Left lobe of liver (tissue), 2 donors: ENCODE measurements at regions not wholly inside any gene's neighbourhood (a gene's known extent, or its start where the extent isn't known, plus 50 kb on each side); places are given as distances from the start of the nearest gene placed in this dataset.

Source experiments
- ATAC-seq: fragments of 200-7000 bp; cut with Tn5 transposase; one replicate; pipeline ENCODE4 v1.9.1; 2020; ENCODE audit warnings: mild to moderate bottlenecking, moderate library complexity
- DNase-seq: peaks from one replicate; pipeline ENCODE4 v3.0.0-alpha.2; 2020; ENCODE audit warnings: low spot score
- donor health status: DM: no; HTN: no; CAD: no; lungs with moderate emphysema.
- donor health status: DM: no; HTN: yes; CAD: no.

- ATAC-seq: peak; percentile 72
- DNase-seq: peak; percentile 66
Measured at GRCh38 chr2:43024515-43025011, 201.8 kb downstream of the ZFP36L2 start.

GRCh38 chr2:43023791-43024514 lies 202.5 kb downstream of the ZFP36L2 start:
- no peak for DNase-seq

DNA sequence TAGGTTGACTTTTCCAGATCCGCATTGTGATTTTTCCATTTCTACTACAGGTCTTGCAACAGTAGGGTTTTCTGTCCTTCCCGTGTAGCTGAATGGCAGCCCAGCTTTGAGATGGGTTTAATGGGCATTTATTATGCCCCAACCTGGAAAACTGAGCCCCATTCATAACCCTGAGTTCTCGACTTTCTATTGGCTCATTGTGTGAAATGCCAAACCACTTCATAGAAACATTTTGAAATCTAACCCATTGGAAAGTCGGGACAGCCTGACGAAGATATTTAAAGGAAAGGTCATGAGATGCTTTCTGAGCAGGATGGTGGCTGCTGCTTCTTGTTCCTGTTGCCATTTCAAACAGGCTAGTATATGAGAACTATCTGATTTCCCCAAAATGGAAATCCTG lies 203.5 kb downstream of the ZFP36L2 start:
- no peak for DNase-seq
- ATAC-seq: no peak

More at GRCh38 chr2:43023791-43024514, 202.5 kb downstream of the ZFP36L2 start:
- no peak for ATAC-seq

- ATAC-seq: no peak
- no peak for DNase-seq
Measured at GRCh38 chr2:43021791-43022509, 204.5 kb downstream of the ZFP36L2 start.

GRCh38 chr2:43020990-43021669 lies 205.3 kb downstream of the ZFP36L2 start:
- ATAC-seq (no peak), DNase-seq (no peak)

DNA sequence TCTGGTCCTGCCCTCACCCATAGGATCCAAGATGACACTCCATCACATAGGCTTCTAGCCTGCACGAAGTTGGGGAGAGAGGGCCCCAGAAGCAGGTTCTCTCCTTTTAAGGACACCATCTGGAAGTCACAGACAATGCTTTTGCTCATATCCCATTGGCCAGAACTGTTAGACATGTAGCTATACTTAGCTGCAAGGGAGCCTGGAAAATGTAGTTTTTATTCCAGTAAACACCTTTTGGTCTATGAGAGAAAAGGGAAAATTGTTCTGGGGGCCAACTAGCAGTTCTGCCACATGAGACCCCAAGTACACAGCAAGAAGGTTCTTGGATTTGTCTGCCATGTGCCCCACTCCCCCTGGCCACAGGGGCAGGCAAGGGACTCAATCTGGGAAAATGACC lies 206.1 kb downstream of the ZFP36L2 start:
- ATAC-seq (no peak), DNase-seq (no peak)

DNA sequence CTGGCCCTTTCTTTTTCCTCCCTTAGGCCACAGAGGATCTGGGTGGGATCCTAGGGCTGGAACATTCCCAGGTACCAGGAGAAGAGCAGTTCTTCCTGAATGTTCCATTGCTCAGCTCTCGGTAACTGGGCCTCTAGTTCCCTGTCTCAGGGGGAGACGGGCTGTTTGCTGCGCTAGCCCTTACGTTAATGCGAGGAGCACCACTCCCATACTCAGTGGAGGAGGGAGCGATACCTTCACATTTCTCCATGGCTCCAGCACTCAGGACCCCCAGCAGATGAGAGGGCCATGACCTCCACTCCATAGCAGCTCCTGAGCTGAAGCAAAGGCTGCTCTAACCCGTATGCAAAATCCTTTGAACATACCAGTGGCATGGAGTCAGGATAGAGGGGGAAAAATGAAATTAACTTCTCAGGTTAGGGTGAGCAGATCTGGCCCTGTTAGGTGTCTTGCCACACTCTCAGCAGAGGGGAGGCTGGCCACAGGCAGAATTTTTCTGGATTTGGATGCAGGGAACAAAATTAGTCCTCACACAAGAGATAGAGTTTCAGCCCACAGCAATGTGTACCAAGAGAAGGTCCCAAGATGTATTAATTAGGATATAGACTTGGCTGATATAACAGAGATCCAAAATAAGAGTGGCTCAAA lies 206.7 kb downstream of the ZFP36L2 start:
- no peak for ATAC-seq
- DNase-seq: no peak

DNA sequence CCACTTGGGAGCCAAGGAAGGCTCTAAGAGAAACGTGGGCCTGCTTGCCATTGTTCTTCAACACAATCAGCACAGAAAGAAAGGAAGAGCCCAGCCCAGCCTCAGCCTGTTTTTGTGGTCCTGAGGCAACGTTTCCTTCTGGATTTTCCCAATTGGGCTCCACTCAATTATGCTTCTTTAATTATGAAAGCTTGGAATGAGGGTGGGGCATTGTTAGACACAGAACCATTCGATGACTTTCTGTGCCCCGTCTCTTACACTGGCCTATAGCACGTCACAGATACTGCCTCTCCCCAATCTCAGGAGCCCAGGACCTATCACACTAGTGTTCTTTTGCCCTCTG lies 207.4 kb downstream of the ZFP36L2 start:
- ATAC-seq: no peak
- DNase-seq: no peak

DNA sequence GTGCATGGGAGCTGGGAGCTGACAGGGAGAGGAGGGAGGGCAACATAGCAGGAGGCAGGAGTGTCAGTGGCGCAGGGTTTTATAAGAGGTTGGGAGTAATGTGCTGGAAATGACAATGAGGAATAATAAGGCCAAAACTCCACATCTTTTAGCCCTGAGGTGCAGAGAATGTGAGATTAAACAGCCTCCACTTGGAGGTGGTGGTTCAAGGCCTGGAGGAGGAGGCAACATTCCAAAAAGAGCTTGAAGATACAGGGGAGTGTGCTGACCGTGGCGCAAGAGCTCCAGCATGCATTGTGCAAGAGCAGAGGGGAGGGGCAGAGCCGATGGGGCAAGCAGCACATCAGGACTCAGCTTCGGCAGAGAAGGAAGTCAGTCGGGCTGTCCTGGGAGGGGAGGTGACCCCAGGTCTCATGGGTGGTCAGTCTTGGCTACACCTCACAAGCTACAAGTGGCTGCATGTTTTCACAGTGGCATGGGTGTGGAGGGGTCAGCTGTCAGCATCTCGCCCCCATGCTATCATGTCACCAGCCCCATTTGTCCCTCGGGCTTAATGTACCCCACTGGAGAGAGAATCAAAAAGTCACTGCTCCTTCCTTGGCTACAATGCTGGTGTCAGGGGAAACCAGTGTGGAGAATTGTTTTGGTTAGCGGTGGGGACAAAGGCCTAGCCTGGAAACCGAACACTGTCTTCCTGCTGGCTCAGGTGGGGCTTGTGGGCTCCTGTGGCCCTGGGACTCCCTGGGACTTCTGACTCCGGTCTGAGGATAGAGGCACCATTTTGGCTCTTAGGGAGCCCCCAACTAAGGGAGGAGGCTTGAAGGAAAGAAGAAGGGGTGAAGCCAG lies 208.0 kb downstream of the ZFP36L2 start:
- DNase-seq: peak; percentile 84
- peak; percentile 95 for ATAC-seq

DNA sequence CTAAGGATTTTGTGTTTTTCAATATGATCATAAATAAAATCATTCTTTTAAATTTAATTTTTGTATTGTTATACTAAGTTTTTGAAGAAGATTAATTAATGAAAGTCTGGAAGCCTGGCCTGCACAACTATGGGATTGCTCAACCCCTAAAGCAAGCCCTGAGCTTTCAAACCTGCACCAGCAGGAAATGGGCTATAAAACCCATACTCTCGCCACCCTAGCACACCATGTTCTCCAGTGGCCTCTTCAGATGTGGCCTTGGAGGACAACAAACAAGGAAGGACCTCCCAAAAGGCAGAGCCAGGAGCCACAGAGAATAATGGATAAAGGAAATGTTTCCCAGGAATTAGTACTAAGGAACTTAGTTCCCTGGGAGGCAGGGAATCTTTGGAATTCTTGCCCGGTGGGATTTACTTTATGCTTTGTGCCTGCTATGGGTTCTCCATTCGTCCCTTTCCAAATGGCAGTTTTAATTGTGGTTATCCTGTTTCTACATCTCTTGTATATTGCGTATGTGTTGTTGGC lies 212.5 kb downstream of the ZFP36L2 start:
- DNase-seq (no peak), ATAC-seq (no peak)

- no peak for ATAC-seq
- no peak for DNase-seq
Measured at GRCh38 chr2:43012966-43013365, 213.4 kb downstream of the ZFP36L2 start.

DNA sequence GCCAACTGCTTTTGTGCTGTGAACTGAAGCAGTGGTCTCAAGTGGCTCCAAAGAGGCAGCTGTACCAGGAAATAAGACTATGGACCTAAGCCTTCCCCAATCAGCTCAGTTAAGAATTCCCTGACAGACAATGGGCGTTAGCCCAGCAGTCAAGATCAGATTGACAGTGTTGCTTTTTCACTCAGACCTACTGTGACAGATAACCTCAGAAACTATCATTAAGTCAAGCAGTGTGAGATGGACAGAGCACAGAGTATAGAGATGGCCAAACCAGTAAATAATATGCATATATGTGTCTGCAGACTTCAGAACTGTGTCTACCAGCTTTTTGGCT lies 215.3 kb downstream of the ZFP36L2 start:
- DNase-seq: no peak

GRCh38 chr2:43010438-43011157 lies 215.8 kb downstream of the ZFP36L2 start:
- DNase-seq: peak; percentile 28

More for the DNA sequence above, 215.3 kb downstream of the ZFP36L2 start:
- ATAC-seq: no peak

DNA sequence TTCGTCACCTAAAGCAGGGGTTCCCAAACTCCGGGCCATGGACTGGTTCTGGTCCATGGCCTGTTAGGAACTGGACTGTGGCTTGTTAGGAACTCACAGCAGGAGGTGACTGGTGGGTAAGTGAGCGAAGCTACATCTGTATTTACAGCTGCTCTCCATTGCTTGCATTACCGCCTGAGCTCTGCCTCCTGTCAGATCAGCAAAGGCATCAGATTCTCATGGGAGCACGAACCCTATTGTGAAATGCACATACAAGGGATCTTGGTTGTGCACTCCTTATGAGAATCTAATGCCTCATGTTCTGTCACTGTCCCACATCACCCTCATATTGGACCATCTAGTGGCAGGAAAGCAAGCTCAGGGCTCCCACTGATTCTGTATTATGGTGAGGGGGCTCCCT lies 217.0 kb downstream of the ZFP36L2 start:
- ATAC-seq (no peak), DNase-seq (no peak)

More at GRCh38 chr2:43010438-43011157, 215.8 kb downstream of the ZFP36L2 start:
- ATAC-seq: peak; percentile 62

DNA sequence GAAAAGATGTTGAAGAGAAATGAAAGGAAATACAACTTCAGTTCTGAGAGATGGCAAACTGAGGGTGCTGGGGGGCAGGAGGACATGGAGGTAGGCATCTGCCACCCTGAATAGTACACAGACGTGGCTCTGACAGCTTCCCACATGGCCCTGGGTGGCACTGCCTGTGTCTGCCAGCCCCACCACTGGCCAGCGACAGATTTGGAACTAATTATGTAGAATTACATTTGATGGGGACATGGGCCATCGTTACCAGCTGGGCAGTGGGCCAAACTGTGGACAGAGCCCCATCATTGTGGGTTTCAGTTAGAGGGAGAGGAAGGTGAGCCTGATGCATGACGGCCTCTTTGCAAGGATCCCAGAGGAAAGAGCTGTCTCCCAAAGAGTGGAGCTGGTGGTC lies 216.0 kb upstream of the HAAO start:
- ATAC-seq: no peak
- DNase-seq: no peak

DNA sequence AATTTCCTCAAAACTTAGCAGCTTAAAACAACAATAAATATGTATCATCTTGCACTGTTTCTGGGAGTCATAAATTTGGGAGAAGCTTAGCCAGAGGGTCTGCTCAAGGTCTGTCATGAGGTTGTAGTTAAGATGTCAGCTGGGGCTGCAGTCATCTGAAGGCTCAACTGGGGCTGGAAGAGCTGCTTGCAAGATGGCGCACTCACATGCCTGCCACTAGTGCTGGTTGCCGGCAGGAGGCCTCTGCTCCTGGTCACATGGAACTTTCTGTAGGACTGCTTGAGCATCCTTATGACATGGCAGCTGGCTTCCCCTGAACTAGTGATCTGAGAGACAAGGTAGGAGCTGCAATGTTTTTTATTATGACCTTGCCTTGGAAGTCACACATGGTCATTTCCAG lies 215.5 kb upstream of the HAAO start:
- DNase-seq: peak; percentile 7
- ATAC-seq: no peak

DNA sequence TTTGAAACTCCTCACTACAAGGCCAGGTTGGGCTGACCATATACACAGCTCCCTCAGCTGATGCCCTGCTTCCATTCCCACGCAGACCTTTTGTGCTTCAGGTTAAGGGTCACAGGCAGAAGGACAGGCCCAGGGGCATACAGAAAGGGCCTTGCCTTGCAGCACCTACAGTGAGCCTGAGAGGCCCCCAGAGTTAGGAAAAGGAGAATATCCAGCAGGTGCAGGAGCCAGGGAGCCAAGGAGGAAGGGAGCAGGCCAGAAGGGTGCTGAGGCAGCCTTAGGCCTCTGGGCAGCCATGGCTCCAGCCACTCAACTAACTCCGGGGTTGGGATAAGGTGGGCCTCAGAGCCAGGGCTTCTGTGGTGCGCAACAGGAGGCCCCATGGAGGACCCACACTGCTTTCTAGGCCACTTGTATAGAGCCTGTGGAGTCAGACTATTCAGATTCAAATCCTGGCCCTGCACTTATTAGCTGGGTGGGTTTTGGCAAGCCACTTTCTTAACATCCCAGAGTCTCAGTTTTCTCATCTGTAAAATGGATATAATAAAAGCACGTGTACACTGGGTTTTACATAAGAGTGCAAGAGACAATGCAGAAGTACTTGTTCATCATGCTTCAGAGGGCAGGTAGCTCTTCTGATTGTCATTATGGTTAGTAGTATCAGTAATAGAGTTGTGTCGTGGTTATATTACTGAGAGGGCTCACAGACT lies 214.6 kb upstream of the HAAO start:
- no peak for ATAC-seq
- DNase-seq: peak; percentile 29

- ATAC-seq (peak; percentile 6), DNase-seq (no peak)
Measured at GRCh38 chr2:43005975-43006833, 213.8 kb upstream of the HAAO start.
